HCT116 (cell line): ENCODE measurements at regions not wholly inside any gene's neighbourhood (a gene's known extent, or its start where the extent isn't known, plus 50 kb on each side); places are given as distances from the start of the nearest gene placed in this dataset.

Experiments
- ATAC-seq: fragments of 200-7000 bp; cut with Tn5 transposase; 2 replicates; pipeline ENCODE4 v1.9.1; 2020; ENCODE audit warnings: mild to moderate bottlenecking, moderate library complexity
- BruUV-seq: library from RNA; stranded (reverse); fragments of 400-500 nt; replicated peaks from 2 replicates; lab custom pipeline; 2021; lab: Mats Ljungman, UMichigan
- CTCF ChIA-PET: fragments of 300-600 bp; sonication (Branson Sonifier 250); formaldehyde crosslinking; loops from one replicate; lab custom pipeline; 2021; ENCODE audit warnings: antibody characterized with exemption; lab: Charles Lee
- POLR2A ChIA-PET: fragments of 300-600, 350-600 bp; sonication (Branson Sonifier 250); formaldehyde crosslinking; loops from one replicate; lab custom pipeline; 2021; ENCODE audit warnings: antibody characterized with exemption; lab: Charles Lee
- RAD21 ChIA-PET, 2 experiments: fragments of 300-600 bp; sonication (Branson Sonifier 250); formaldehyde crosslinking; loops; one replicate each; lab custom pipeline; 2023; ENCODE audit warnings: low total read pairs in 2 of 2; ENCODE audit not compliant: uncharacterized antibody in 2 of 2, unreplicated experiment in 2 of 2, low non-redundant PET in 1 of 2; lab: Charles Lee
- DNase-seq: peaks from one replicate; pipeline ENCODE4 v3.0.0-alpha.2; 2010; ENCODE audit warnings: low read depth, low spot score
- H2AFZ ChIP-seq: fragments of 200-600 bp; shearing (Covaris generic), sonication (generic); 2 replicates; pipeline ENCODE4 v1.6.1; 2017; ENCODE audit warnings: low read depth, mixed run types, mixed read lengths, antibody characterized with exemption, low read length; ENCODE audit not compliant: poor library complexity, severe bottlenecking
- H3K27ac ChIP-seq: 2 replicates; pipeline ENCODE4 v1.5.1; 2012; ENCODE audit warnings: low read depth, low read length
- H3K27me3 ChIP-seq: fragments of 200-600 bp; sonication (generic); 2 replicates; pipeline ENCODE4 v1.6.1; 2016; ENCODE audit warnings: mixed run types, low read length, mixed read lengths; ENCODE audit not compliant: insufficient read depth
- H3K36me3 ChIP-seq, 2 experiments: fragments of 200-500 bp in 1 of 2; fragments of 200-600 bp in 1 of 2; sonication (Bioruptor generic) in 1 of 2; sonication (generic) in 1 of 2; 2 replicates each; pipeline versions ENCODE4 v1.5.1 to v1.6.1; 2014 to 2016; ENCODE audit warnings: low read length in 2 of 2, inconsistent platforms in 1 of 2, mixed read lengths in 1 of 2, mixed run types in 1 of 2; ENCODE audit not compliant: insufficient read depth in 2 of 2, control insufficient read depth in 1 of 2
- H3K4me1 ChIP-seq, 2 experiments: fragments of 200-600 bp in 1 of 2; sonication (generic) in 1 of 2; 2 replicates each; pipeline versions ENCODE4 v1.5.1 to v1.6.1; 2012 to 2017; ENCODE audit warnings: low read length in 2 of 2, inconsistent platforms in 1 of 2, mild to moderate bottlenecking in 1 of 2, mixed read lengths in 1 of 2, mixed run types in 1 of 2, moderate library complexity in 1 of 2; ENCODE audit not compliant: insufficient read depth in 2 of 2, control insufficient read depth in 1 of 2
- H3K4me2 ChIP-seq: fragments of 200-600 bp; sonication (generic); 2 replicates; pipeline ENCODE4 v1.6.1; 2017; ENCODE audit warnings: mixed run types, low read length, mixed read lengths
- H3K4me3 ChIP-seq, 2 experiments: fragments of 200-600 bp in 1 of 2; sonication (generic) in 1 of 2; replicated peaks in 1 of 2; 2 replicates each; pipeline ENCODE4 v1.5.1; 2011 to 2016; ENCODE audit warnings: low read length in 2 of 2, control low read depth in 1 of 2, low read depth in 1 of 2, mild to moderate bottlenecking in 1 of 2, mixed read lengths in 1 of 2, mixed run types in 1 of 2
- H3K79me2 ChIP-seq: fragments of 200-600 bp; sonication (generic); 2 replicates; pipeline ENCODE4 v1.6.1; 2017; ENCODE audit warnings: mild to moderate bottlenecking, mixed run types, low read length, moderate library complexity, mixed read lengths; ENCODE audit not compliant: insufficient read depth
- H3K9ac ChIP-seq: fragments of 200-600 bp; sonication (generic); 2 replicates; pipeline ENCODE4 v1.6.1; 2016; ENCODE audit warnings: low read length, mixed read lengths
- H3K9me2 ChIP-seq: fragments of 200-600 bp; sonication (generic), shearing (Covaris generic); 2 replicates; pipeline ENCODE4 v1.6.1; 2017; ENCODE audit warnings: mixed run types, mild to moderate bottlenecking, moderate library complexity; ENCODE audit not compliant: insufficient read depth
- H3K9me3 ChIP-seq, 2 experiments: fragments of 200-500 bp in 1 of 2; fragments of 200-600 bp in 1 of 2; sonication (Bioruptor generic) in 1 of 2; sonication (generic) in 1 of 2; 2 replicates each; pipeline ENCODE4 v1.6.1; 2014 to 2017; ENCODE audit warnings: low read length in 2 of 2, mixed read lengths in 2 of 2, inconsistent platforms in 1 of 2, low read depth in 1 of 2, mild to moderate bottlenecking in 1 of 2, mixed run types in 1 of 2, moderate library complexity in 1 of 2; ENCODE audit not compliant: control insufficient read depth in 1 of 2, insufficient read depth in 1 of 2
- H4K20me1 ChIP-seq: fragments of 200-600 bp; sonication (generic), shearing (Covaris generic); 2 replicates; pipeline ENCODE4 v1.6.1; 2017; ENCODE audit warnings: mixed run types, mild to moderate bottlenecking, moderate library complexity; ENCODE audit not compliant: insufficient read depth
- ATF3 ChIP-seq: IDR thresholded peaks from 2 replicates; pipeline ENCODE4 v1.6.1; 2012
- CBX3 ChIP-seq: IDR thresholded peaks from 2 replicates; pipeline ENCODE4 v1.6.1; 2012; ENCODE audit warnings: low read depth
- CEBPB ChIP-seq: IDR thresholded peaks from 2 replicates; pipeline ENCODE4 v1.6.1; 2012; ENCODE audit warnings: low read depth
- EZH2 ChIP-seq: fragments of 200-600 bp; sonication (generic); IDR thresholded peaks from 2 replicates; pipeline ENCODE4 v1.6.1; 2017; ENCODE audit warnings: antibody characterized with exemption, mixed run types
- EZH2phosphoT487 ChIP-seq: fragments of 200-600 bp; IDR thresholded peaks from 2 replicates; pipeline ENCODE4 v1.6.1; 2018; ENCODE audit warnings: antibody characterized with exemption, borderline replicate concordance
- FOSL1 ChIP-seq: IDR thresholded peaks from 2 replicates; pipeline ENCODE4 v1.6.1; 2012; ENCODE audit warnings: low read depth
- JUND ChIP-seq: IDR thresholded peaks from 2 replicates; pipeline ENCODE4 v1.6.1; 2012
- MAX ChIP-seq: IDR thresholded peaks from 2 replicates; pipeline ENCODE4 v1.6.1; 2012
- POLR2A ChIP-seq: IDR thresholded peaks from 2 replicates; pipeline ENCODE4 v1.7.0; 2011; ENCODE audit warnings: borderline replicate concordance; ENCODE audit not compliant: insufficient read depth, insufficient read length; ENCODE audit errors: extremely low read depth
- POLR2AphosphoS5 ChIP-seq: IDR thresholded peaks from 2 replicates; pipeline ENCODE4 v1.6.1; 2011; ENCODE audit warnings: mild to moderate bottlenecking, low read depth, low read length, moderate library complexity
- RAD21 ChIP-seq: IDR thresholded peaks from 2 replicates; pipeline ENCODE4 v1.6.1; 2012; ENCODE audit warnings: low read depth, mild to moderate bottlenecking
- REST ChIP-seq: IDR thresholded peaks from 2 replicates; pipeline ENCODE4 v1.6.1; 2012; ENCODE audit warnings: low read depth
- SIN3A ChIP-seq: IDR thresholded peaks from 2 replicates; pipeline ENCODE4 v1.6.1; 2012; ENCODE audit warnings: low read depth
- SP1 ChIP-seq: IDR thresholded peaks from 2 replicates; pipeline ENCODE4 v1.6.1; 2012; ENCODE audit warnings: low read depth
- SRF ChIP-seq: IDR thresholded peaks from 2 replicates; pipeline ENCODE4 v1.6.1; 2012; ENCODE audit warnings: low read depth
- TCF7L2 ChIP-seq: IDR thresholded peaks from 2 replicates; pipeline ENCODE4 v1.7.0; 2011; ENCODE audit warnings: borderline replicate concordance, inconsistent platforms; ENCODE audit not compliant: insufficient read depth, insufficient read length; ENCODE audit errors: extremely low read depth
- YY1 ChIP-seq: IDR thresholded peaks from 2 replicates; pipeline ENCODE4 v1.6.1; 2011; ENCODE audit warnings: low read length, low read depth, moderate library complexity, mild to moderate bottlenecking; ENCODE audit not compliant: insufficient replicate concordance; ENCODE audit errors: extremely low read depth
- ZNF274 ChIP-seq: fragments of 200-500 bp; sonication (Bioruptor generic); IDR thresholded peaks from 2 replicates; pipeline ENCODE4 v1.6.1; 2014; ENCODE audit warnings: mild to moderate bottlenecking, low read depth, low read length, inconsistent platforms
- intact Hi-C: fragments of 100-400 bp; cut with micrococcal nuclease; formaldehyde crosslinking; loops from 2 replicates; pipeline ENCODE4 v1.10.0; 2022

- Histone ChIP-seq H3K4me1 (no peaks in the 10 kb centered on the region), H4K20me1 (no peaks in the 10 kb centered on the region), H3K9ac (no peak overlapping the region), H3K4me2 (no peak overlapping the region), H3K9me3 (peaks cover 0 to 8% of the 10 kb centered on the region in 2 experiments; a peak in 2 of 4 replicates), H2AFZ (no peak overlapping the region), H3K9me2 (no peaks in the 10 kb centered on the region), H3K27ac (no peak overlapping the region), H3K4me3 (no peak overlapping the region), H3K79me2 (no peaks in the 10 kb centered on the region), H3K36me3 (no peaks in the 10 kb centered on the region), H3K27me3 (no peaks in the 10 kb centered on the region)
- ChIA-PET POLR2A (no interaction called here), CTCF (no interaction called here), RAD21 (no interaction called here)
- ATAC-seq (no peak), DNase-seq (no peak)
- no TSS peak for BruUV-seq
- intact Hi-C loops = no loop called here
- TF ChIP-seq ZNF274 (no peak), POLR2A (no peak)
Measured at GRCh38 chr3:73759297-73759711, 134.6 kb upstream of the PDZRN3 start.

GRCh38 chr3:73757536-73757935, 132.8 kb upstream of the PDZRN3 start:
- BruUV-seq = no TSS peak
- intact Hi-C loops = no loop called here
- no peaks in the 10 kb centered on the region for H3K36me3 ChIP-seq
- RAD21 ChIA-PET = no interaction called here
- no peak overlapping the region for H3K4me3 ChIP-seq
- no peak overlapping the region for H3K9ac ChIP-seq
- ATAC-seq (no peak), DNase-seq (no peak)
- no peak overlapping the region for H3K4me2 ChIP-seq
- CTCF ChIA-PET = no interaction called here
- no peak overlapping the region for H2AFZ ChIP-seq
- TF ChIP-seq YY1 (no peak), SRF (no peak), CEBPB (no peak), POLR2AphosphoS5 (no peak), MAX (no peak), FOSL1 (no peak), EZH2phosphoT487 (no peak), JUND (no peak), SIN3A (no peak), TCF7L2 (no peak), CBX3 (no peak), SP1 (no peak), ATF3 (no peak), RAD21 (no peak), EZH2 (no peak), ZNF274 (no peak), REST (no peak), POLR2A (no peak)
- H3K9me2 ChIP-seq = no peaks in the 10 kb centered on the region
- POLR2A ChIA-PET = no interaction called here
- H4K20me1 ChIP-seq = no peaks in the 10 kb centered on the region
- H3K79me2 ChIP-seq = no peaks in the 10 kb centered on the region
- H3K27me3 ChIP-seq = no peaks in the 10 kb centered on the region
- H3K4me1 ChIP-seq = no peaks in the 10 kb centered on the region
- H3K27ac ChIP-seq = no peak overlapping the region
- peaks cover 0 to 6% of the 10 kb centered on the region in 2 experiments; a peak in 2 of 4 replicates for H3K9me3 ChIP-seq
